ENCODE measurements at regions not wholly inside any gene's neighbourhood (a gene's known extent, or its start where the extent isn't known, plus 50 kb on each side); places are given as distances from the start of the nearest gene placed in this dataset.
"Not testable (repeated sequence)": the region's sequence is repeated elsewhere in the genome, so short reads cannot be mapped to it uniquely, and the experiment has no call there.

DNA sequence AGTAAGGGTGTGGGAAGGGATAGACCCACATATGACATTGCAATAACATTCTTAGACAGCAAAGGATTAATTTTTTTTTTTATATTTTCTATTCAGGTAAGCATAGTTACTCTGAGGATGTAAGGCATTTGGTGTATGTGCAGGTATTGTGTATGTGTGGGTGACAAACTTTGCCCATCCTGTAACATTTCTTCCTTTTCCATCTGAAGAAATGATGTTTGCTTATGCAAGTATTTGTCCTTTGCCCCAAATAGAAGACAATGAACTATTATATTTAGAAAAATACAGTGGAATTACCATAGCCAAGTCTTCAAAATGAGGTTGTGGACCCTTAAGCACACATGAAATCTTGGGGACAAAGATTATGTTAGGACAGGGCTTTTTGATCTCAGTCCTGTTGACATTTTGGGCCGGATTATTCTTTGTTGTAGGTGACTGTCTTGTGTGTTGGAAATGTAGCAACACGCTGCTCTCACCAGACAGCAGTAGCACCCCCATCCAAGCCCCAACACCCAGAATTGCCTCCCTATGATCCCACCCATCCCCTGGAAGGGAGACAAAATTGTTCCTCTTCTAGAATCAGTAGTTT is 1244.7 kb downstream of the STIM2 start:
- Histone ChIP-seq H3K27ac (ENCODE audit: low read depth in 1 of 2, low read length in 2 of 2) (no peak overlapping the region), H3K4me1 (ENCODE audit: control insufficient read depth in 1 of 2, insufficient read depth in 2 of 2, low read length in 2 of 2) (no peaks in the 10 kb centered on the region), H3K27me3 (ENCODE audit: control insufficient read depth in 1 of 2, insufficient read depth in 2 of 2, low read length in 1 of 2) (no peaks in the 10 kb centered on the region), H3K4me3 (ENCODE audit: low read length in 2 of 2) (no peak overlapping the region), H3K9me3 (ENCODE audit: control insufficient read depth, low read length) (no peaks in the 10 kb centered on the region), H3K36me3 (ENCODE audit: control insufficient read depth in 1 of 2, insufficient read depth in 2 of 2, low read length in 1 of 2) (no peaks in the 10 kb centered on the region)
- intact Hi-C loops (cut with DNase I), result no loop called here
- DNase-seq (no peak), ATAC-seq (ENCODE audit: low FRiP score) (no peak)
- WGBS, 2 donors, result 80 to 85% methylated on average over 2 of the region's 2 CpGs

DNA sequence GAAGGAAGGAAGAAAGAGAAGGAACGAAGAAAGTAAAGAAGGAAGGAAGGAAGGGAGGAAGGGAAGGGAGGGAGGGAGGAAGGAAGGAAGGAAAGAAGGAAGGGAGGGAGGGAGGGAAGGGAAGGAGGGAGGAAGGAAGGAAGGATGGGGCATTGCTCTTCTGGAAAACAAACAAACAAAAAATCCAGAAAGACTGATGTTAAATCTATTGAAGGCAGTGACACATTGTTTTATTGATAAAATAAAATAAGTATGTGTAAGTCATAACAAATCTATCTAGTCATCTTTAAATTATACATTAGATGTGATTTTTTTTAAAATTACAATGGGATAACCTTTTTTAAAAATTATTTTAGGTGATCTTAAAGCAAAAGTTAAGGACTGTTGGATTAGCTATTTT is 1245.5 kb downstream of the STIM2 start:
- no peak for ATAC-seq (ENCODE audit: low FRiP score)
- WGBS, 2 donors, result 81 to 92% methylated on average over 1 of the region's 1 CpG

DNA sequence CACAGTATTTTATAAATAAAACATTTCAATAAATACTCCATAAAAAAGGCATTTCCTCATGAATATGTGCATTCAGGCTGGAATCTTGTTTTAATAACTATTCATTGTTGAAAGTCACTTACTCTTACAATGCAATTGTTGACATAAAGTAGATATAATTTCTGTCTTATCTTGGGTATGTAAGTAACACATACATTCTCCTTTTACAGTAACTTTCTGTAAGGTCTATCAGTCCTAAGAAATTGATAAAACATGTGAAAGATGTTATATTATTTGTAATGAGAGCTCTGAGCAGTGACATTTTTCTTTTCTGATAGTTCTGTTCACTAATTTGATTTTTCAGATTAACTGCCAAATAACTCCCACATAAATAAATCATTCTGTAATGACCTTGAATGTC is 1249.2 kb downstream of the STIM2 start:
- ATAC-seq (ENCODE audit: low FRiP score), result no peak
- intact Hi-C loops (cut with DNase I), result no loop called here
- Histone ChIP-seq H3K36me3 (ENCODE audit: control insufficient read depth in 1 of 2, insufficient read depth in 2 of 2, low read length in 1 of 2) (no peaks in the 10 kb centered on the region), H3K9me3 (ENCODE audit: control insufficient read depth, low read length) (no peaks in the 10 kb centered on the region), H3K4me1 (ENCODE audit: control insufficient read depth in 1 of 2, insufficient read depth in 2 of 2, low read length in 2 of 2) (no peaks in the 10 kb centered on the region), H3K27ac (ENCODE audit: low read depth in 1 of 2, low read length in 2 of 2) (no peak overlapping the region), H3K27me3 (ENCODE audit: control insufficient read depth in 1 of 2, insufficient read depth in 2 of 2, low read length in 1 of 2) (peaks cover 0 to 2% of the 10 kb centered on the region in 2 donors), H3K4me3 (ENCODE audit: low read length in 2 of 2) (no peak overlapping the region)
- no peak for DNase-seq

More for the DNA sequence above, 1245.5 kb downstream of the STIM2 start:
- intact Hi-C loops (cut with DNase I), result no loop called here
- no peak overlapping the region for H3K4me3 ChIP-seq (ENCODE audit: low read length in 2 of 2)
- no peaks in the 10 kb centered on the region for H3K9me3 ChIP-seq (ENCODE audit: control insufficient read depth, low read length)
- H3K27ac ChIP-seq (ENCODE audit: low read depth in 1 of 2, low read length in 2 of 2), result no peak overlapping the region
- H3K27me3 ChIP-seq (ENCODE audit: control insufficient read depth in 1 of 2, insufficient read depth in 2 of 2, low read length in 1 of 2), result no peaks in the 10 kb centered on the region
- H3K36me3 ChIP-seq (ENCODE audit: control insufficient read depth in 1 of 2, insufficient read depth in 2 of 2, low read length in 1 of 2), result no peaks in the 10 kb centered on the region
- no peaks in the 10 kb centered on the region for H3K4me1 ChIP-seq (ENCODE audit: control insufficient read depth in 1 of 2, insufficient read depth in 2 of 2, low read length in 2 of 2)
- DNase-seq, result no peak

DNA sequence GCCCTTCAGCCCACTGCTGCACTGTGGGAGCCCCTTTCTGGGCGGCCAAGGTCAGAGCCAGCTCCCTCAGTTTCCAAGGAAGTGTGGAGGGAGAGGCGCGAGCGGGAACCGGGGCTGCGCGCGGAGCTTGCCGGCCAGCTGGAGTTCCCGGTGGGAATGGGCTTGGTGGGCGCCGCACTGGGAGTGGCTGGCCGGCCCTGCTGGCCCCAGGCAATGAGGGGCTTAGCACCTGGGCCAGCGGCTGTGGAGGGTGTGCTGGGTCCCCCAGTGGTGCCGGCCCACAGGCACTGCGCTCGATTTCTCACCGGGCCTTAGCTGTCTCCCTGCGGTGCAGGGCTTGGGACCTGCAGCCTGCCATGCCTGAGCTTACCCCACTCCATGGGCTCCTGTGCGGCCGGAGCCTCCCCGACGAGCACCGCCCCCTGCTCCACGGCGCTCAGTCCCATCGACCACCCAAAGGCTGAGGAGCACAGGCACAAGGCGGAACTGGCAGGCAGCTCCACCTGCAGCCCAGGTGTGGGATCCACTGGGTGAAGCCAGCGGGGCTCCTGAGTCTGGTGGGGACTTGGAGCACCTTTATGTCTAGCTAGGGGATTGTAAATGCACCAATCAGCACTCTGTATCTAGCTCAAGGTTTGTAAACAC is 1252.2 kb downstream of the STIM2 start:
- H3K36me3 ChIP-seq (ENCODE audit: control insufficient read depth in 1 of 2, insufficient read depth in 2 of 2, low read length in 1 of 2); H3K9me3 ChIP-seq (ENCODE audit: control insufficient read depth, low read length); DNase-seq; ATAC-seq (ENCODE audit: low FRiP score); H3K4me1 ChIP-seq (ENCODE audit: control insufficient read depth in 1 of 2, insufficient read depth in 2 of 2, low read length in 2 of 2); H3K27ac ChIP-seq (ENCODE audit: low read depth in 1 of 2, low read length in 2 of 2); intact Hi-C loops (cut with DNase I); H3K27me3 ChIP-seq (ENCODE audit: control insufficient read depth in 1 of 2, insufficient read depth in 2 of 2, low read length in 1 of 2); H3K4me3 ChIP-seq (ENCODE audit: low read length in 2 of 2): not testable (repeated sequence)
- 95 to 96% methylated on average over 28 to 29 of the region's 29 CpGs for WGBS, 2 donors

DNA sequence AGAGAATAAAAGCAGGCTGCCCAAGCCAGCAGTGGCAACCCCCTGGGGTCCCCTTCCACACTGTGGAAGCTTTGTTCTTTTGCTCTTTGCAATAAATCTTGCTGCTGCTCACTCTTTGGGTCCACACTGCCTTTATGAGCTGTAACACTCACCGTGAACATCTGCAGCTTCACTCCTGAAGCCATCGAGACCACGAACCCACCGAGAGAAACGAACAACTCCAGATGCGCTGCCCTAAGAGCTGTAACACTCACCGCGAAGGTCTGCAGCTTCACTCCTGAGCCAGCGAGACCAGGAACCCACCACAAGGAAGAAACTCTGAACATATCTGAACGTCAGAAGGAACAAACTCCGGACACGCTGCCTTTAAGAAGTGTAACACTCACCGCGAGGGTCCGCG is 1252.9 kb downstream of the STIM2 start:
- H3K36me3 ChIP-seq (ENCODE audit: control insufficient read depth in 1 of 2, insufficient read depth in 2 of 2, low read length in 1 of 2); H3K9me3 ChIP-seq (ENCODE audit: control insufficient read depth, low read length); H3K27ac ChIP-seq (ENCODE audit: low read depth in 1 of 2, low read length in 2 of 2); ATAC-seq (ENCODE audit: low FRiP score); H3K4me1 ChIP-seq (ENCODE audit: control insufficient read depth in 1 of 2, insufficient read depth in 2 of 2, low read length in 2 of 2); H3K27me3 ChIP-seq (ENCODE audit: control insufficient read depth in 1 of 2, insufficient read depth in 2 of 2, low read length in 1 of 2); DNase-seq; H3K4me3 ChIP-seq (ENCODE audit: low read length in 2 of 2); intact Hi-C loops (cut with DNase I): not testable (repeated sequence)
- 88 to 92% methylated on average over 16 of the region's 16 CpGs for WGBS, 2 donors

DNA sequence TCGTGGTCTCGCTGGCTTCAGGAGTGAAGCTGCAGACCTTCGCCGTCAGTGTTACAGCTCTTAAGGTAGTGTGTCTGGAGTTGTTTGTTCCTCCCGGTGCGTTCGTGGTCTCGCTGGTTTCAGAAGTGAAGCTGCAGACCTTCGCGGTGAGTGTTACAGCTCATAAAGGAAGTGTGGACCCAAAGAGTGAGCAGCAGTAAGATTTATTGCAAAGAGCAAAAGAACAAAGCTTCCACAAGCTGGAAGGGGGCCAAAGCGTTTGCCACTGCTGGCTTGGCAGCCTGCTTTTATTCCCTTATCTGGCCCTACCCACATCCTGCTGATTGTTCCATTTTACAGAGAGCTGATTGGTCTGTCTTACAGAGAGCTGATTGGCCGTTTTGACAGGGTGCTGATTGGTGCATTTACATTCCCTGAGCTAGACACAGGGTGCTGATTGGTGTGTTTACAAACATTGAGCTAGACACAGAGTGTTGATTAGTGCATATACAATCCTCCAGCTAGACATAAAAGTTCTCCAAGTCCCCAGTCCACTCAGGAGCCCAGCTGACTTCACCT is 1256.0 kb downstream of the STIM2 start:
- H3K27me3 ChIP-seq (ENCODE audit: control insufficient read depth in 1 of 2, insufficient read depth in 2 of 2, low read length in 1 of 2); H3K9me3 ChIP-seq (ENCODE audit: control insufficient read depth, low read length); H3K27ac ChIP-seq (ENCODE audit: low read depth in 1 of 2, low read length in 2 of 2); DNase-seq; H3K4me1 ChIP-seq (ENCODE audit: control insufficient read depth in 1 of 2, insufficient read depth in 2 of 2, low read length in 2 of 2); H3K36me3 ChIP-seq (ENCODE audit: control insufficient read depth in 1 of 2, insufficient read depth in 2 of 2, low read length in 1 of 2); ATAC-seq (ENCODE audit: low FRiP score); H3K4me3 ChIP-seq (ENCODE audit: low read length in 2 of 2); intact Hi-C loops (cut with DNase I): not testable (repeated sequence)
- WGBS, 2 donors, result 70 to 74% methylated on average over 12 of the region's 12 CpGs

DNA sequence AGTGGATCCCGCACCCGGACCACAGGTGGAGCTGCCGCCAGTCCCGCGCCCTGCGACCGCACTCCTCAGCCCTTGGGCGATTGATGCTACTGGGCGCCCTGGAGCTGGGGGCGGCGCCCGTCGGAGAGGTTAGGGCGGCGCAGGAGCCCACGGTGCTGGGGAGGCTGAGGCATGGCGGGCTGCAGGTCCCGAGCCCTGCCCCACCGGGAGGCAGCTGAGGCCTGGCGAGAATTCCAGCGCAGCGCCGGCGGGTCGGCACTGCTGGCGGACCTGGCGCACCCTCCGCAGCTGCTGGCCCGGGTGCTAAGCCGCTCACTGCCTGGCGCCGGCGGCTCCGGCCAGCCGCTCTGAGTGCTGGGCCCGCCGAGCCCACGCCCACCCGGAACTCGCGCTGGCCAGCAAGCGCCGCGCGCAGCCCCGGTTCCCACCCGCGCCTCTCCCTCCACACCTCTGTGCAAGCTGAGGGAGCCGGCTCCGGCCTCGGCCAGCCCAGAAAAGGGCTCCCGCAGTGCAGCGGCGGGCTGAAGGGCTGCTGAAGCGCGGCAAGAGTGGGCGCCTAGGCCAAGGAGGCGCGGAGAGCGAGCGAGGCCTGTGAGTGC is 1256.5 kb downstream of the STIM2 start:
- H3K4me1 ChIP-seq (ENCODE audit: control insufficient read depth in 1 of 2, insufficient read depth in 2 of 2, low read length in 2 of 2), result no peaks in the 10 kb centered on the region
- ATAC-seq (ENCODE audit: low FRiP score), result no peak
- H3K4me3 ChIP-seq (ENCODE audit: low read length in 2 of 2), result no peak overlapping the region
- no peaks in the 10 kb centered on the region for H3K9me3 ChIP-seq (ENCODE audit: control insufficient read depth, low read length)
- H3K27me3 ChIP-seq (ENCODE audit: control insufficient read depth in 1 of 2, insufficient read depth in 2 of 2, low read length in 1 of 2), result no peaks in the 10 kb centered on the region
- 89 to 94% methylated on average over 50 to 61 of the region's 61 CpGs for WGBS, 2 donors
- no peak overlapping the region for H3K27ac ChIP-seq (ENCODE audit: low read depth in 1 of 2, low read length in 2 of 2)
- no peak for DNase-seq
- H3K36me3 ChIP-seq (ENCODE audit: control insufficient read depth in 1 of 2, insufficient read depth in 2 of 2, low read length in 1 of 2), result no peaks in the 10 kb centered on the region
- intact Hi-C loops (cut with DNase I), result no loop called here

DNA sequence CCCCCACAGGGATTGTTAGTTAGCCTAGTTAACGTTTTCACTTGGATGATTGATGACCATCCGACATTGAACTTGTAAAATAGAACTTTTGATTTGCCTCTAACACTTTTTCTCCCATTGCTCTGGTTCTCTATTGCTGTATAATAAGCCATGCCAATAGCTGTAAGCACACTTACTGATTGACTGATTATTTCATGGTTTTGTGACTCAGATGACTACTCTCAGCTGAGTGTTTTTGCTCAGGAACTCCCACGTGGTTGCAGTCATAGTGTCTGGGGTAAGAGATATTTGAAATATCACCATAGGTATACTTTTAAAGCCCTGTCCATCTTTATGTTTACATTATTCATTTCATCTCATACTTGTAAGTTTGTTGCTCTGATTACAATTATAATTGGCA is 1285.5 kb downstream of the STIM2 start:
- Histone ChIP-seq H3K4me1 (ENCODE audit: control insufficient read depth in 1 of 2, insufficient read depth in 2 of 2, low read length in 2 of 2) (no peaks in the 10 kb centered on the region), H3K27me3 (ENCODE audit: control insufficient read depth in 1 of 2, insufficient read depth in 2 of 2, low read length in 1 of 2) (no peaks in the 10 kb centered on the region), H3K9me3 (ENCODE audit: control insufficient read depth, low read length) (no peaks in the 10 kb centered on the region), H3K4me3 (ENCODE audit: low read length in 2 of 2) (no peak overlapping the region), H3K27ac (ENCODE audit: low read depth in 1 of 2, low read length in 2 of 2) (no peak overlapping the region), H3K36me3 (ENCODE audit: control insufficient read depth in 1 of 2, insufficient read depth in 2 of 2, low read length in 1 of 2) (no peaks in the 10 kb centered on the region)
- ATAC-seq (ENCODE audit: low FRiP score), result no peak
- intact Hi-C loops (cut with DNase I), result no loop called here
- 15 to 31% methylated on average over 3 of the region's 3 CpGs for WGBS, 2 donors
- DNase-seq, result no peak

DNA sequence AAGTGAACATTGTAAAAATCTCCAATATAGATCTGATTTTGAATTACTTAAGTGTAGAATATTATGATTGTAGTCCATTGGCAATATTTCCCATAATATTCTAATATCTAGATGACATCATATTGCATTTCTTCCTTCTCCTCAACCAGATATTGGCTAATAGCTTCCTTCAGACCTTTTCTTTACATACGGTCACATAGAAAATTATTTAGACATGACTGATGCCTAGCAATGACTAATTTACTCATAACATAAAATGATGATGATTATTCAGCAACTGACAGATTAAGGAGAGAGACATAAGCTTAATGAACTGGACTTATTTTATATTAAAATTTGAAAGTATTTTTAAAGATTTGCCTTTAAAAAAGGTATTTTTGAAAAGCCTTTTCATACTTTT is 1287.6 kb downstream of the STIM2 start:
- intact Hi-C loops (cut with DNase I), result no loop called here

More for the DNA sequence above, 1287.6 kb downstream of the STIM2 start:
- Histone ChIP-seq H3K9me3 (ENCODE audit: control insufficient read depth, low read length) (no peaks in the 10 kb centered on the region), H3K36me3 (ENCODE audit: control insufficient read depth in 1 of 2, insufficient read depth in 2 of 2, low read length in 1 of 2) (no peaks in the 10 kb centered on the region), H3K4me1 (ENCODE audit: control insufficient read depth in 1 of 2, insufficient read depth in 2 of 2, low read length in 2 of 2) (no peaks in the 10 kb centered on the region), H3K27me3 (ENCODE audit: control insufficient read depth in 1 of 2, insufficient read depth in 2 of 2, low read length in 1 of 2) (no peaks in the 10 kb centered on the region), H3K27ac (ENCODE audit: low read depth in 1 of 2, low read length in 2 of 2) (no peak overlapping the region), H3K4me3 (ENCODE audit: low read length in 2 of 2) (no peak overlapping the region)
- WGBS, 2 donors, result 71 to 83% methylated on average over 1 of the region's 1 CpG
- no peak for DNase-seq
- no peak for ATAC-seq (ENCODE audit: low FRiP score)
